Lower leg skin (tissue), 4 donors: ENCODE measurements at regions not wholly inside any gene's neighbourhood (a gene's known extent, or its start where the extent isn't known, plus 50 kb on each side); places are given as distances from the start of the nearest gene placed in this dataset.

Experiments
- DNase-seq, 2 donors: peaks; one replicate each; pipeline ENCODE4 v3.0.0-alpha.2; 2019; ENCODE audit warnings: low spot score in 2 of 2
- H3K4me3 ChIP-seq: fragments of 200-600 bp; sonication (generic); 2 replicates; pipeline ENCODE4 v1.5.1; 2017; ENCODE audit warnings: mild to moderate bottlenecking, low read depth; ENCODE audit not compliant: poor library complexity, severe bottlenecking
- CTCF ChIP-seq, 3 donors: fragments of 450-650 bp; IDR thresholded peaks; one replicate each; pipeline ENCODE4 v1.5.1; 2016; ENCODE audit warnings: antibody characterized with exemption in 3 of 3, mild to moderate bottlenecking in 3 of 3, moderate library complexity in 2 of 3
- POLR2A ChIP-seq, 2 donors: fragments of 450-650 bp; IDR thresholded peaks; one replicate each; pipeline ENCODE4 v1.6.1; 2016 to 2017; ENCODE audit warnings: antibody characterized with exemption in 2 of 2, mild to moderate bottlenecking in 1 of 2, moderate library complexity in 1 of 2
- WGBS, 2 donors: methylation state at CpG; one replicate each; pipeline ENCODE4 v1.1.5; 2018; 5-methylcytosine and 5-hydroxymethylcytosine counted together
- intact Hi-C: fragments of 100-400 bp; cut with DNase I; formaldehyde crosslinking; loops from one replicate; pipeline ENCODE4 v1.15.0; 2023; ENCODE audit warnings: low total_unique reads

GRCh38 chr3:25377042-25377441 is 51.0 kb upstream of the RARB start:
- H3K4me3 ChIP-seq, result no peak overlapping the region
- no peak for TF ChIP-seq CTCF (IDR thresholded peaks at IDR 0.05)
- no peak for TF ChIP-seq POLR2A (IDR thresholded peaks at IDR 0.05)
- 76 to 82% methylated on average over 2 of the region's 2 CpGs for WGBS, 2 donors
- no peak for DNase-seq
- intact Hi-C loops, result no loop called here
